CD4-positive, alpha-beta T cell treated with Interleukin-17A for 1 hour (primary cell): ENCODE measurements at regions not wholly inside any gene's neighbourhood (a gene's known extent, or its start where the extent isn't known, plus 50 kb on each side); places are given as distances from the start of the nearest gene placed in this dataset.
"Not testable (repeated sequence)": the region's sequence is repeated elsewhere in the genome, so short reads cannot be mapped to it uniquely, and the experiment has no call there.

ENCODE experiments used
- DNase-seq: peaks from one replicate; pipeline ENCODE4 v3.0.0-alpha.2; 2020

DNA sequence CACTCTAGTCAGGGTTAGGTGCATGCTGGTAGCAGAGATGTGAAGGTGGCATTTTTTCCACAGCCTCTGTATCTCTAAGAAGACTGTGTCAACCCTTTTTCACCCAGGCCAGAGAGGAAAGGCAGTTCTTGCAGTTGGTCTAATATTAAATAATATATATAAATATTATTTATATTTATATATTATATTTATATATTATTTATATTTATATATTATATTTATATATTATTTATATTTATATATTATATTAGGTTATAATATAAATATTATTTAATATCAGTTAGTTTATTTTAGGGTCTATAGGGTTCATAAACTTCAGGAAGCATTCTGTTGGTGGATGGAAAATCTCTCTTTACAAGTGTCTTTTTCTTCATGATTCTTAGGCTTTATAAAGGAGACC lies 218.6 kb upstream of the DMRTA1 start:
- DNase-seq = no peak

DNA sequence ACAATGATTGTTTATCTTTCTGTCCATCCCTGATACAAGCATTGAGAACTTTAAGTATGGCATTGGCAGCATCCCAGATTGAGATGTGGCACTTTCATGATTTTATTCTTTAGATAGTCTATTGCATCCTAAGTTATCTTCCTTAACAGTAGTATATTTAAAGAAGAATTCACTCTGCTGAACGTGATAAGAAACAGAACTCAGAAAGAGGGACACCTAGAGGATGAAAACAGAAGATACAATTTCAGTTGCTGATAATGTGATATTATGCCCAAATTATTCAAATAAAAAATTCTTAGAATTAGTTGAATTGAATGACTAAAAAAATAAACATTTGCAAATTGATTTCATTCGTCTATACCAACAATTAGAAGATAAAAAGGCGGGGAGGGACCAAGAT lies 218.1 kb upstream of the DMRTA1 start:
- no peak for DNase-seq

DNA sequence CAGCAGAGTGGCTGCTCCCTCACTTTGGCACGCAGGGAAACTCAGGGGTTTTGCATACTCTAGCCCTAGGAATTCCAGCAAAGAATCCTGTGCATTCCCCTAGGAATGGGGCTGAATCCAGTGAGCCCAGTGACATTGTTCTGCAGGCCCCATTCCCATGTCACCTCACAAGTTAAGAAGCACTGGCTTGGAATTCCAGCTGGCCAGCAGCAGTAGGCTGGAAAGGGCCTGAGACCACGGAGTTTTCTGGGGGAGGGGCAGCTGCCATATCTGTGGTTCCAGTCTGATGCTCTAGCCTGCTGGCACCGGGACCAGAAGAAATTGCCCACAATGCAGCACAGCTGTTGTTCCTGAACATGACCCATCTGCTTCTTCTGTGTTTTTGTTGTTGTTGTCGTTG lies 217.6 kb upstream of the DMRTA1 start:
- DNase-seq = no peak

GRCh38 chr9:22231309-22231708 lies 215.3 kb upstream of the DMRTA1 start:
- DNase-seq = not testable (repeated sequence)

DNA sequence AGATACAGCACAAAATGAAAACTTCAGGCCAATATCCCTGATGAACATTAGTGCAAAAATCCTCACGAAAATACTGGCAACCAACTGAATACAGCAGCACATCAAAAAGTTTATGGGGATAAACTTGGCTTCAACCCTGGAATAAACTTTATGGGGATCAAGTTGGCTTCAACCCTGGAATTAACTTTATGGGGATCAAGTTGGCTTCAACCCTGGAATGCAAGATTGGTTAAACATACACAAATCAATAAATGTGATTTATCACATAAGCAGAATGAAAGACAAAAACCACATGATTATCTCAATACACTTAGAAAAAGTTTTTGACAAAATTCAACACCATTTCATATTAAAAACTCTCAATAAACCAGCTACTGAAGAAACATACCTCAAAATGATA lies 213.7 kb upstream of the DMRTA1 start:
- no peak for DNase-seq

- DNase-seq = peak; percentile 22
Observed at GRCh38 chr9:22237497-22238363, 208.9 kb upstream of the DMRTA1 start.

GRCh38 chr9:22238809-22239684 lies 207.6 kb upstream of the DMRTA1 start:
- peak; percentile 26 for DNase-seq

DNA sequence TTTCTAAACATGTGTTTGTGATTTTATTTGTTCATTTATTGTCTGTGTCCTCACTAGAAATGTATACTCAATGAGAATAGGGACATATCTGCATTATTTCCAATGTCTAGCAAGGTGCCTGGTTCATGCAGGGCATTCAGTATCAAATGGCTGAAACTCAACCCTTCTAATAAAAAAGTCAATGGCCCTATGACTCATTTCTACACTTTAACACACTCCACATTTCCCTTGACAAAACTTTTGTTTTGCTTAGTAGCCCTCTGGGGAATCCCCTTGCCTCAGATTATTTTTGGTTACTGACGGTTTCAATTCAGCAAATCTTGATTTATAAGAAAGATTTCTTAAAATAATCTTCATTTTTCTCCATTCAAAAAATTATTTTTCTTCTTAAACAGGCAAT lies 206.0 kb upstream of the DMRTA1 start:
- DNase-seq = peak; percentile 32

- no peak for DNase-seq
Observed at GRCh38 chr9:22241024-22241423, 205.6 kb upstream of the DMRTA1 start.

- DNase-seq = no peak
Observed at GRCh38 chr9:22241611-22242010, 205.0 kb upstream of the DMRTA1 start.

DNA sequence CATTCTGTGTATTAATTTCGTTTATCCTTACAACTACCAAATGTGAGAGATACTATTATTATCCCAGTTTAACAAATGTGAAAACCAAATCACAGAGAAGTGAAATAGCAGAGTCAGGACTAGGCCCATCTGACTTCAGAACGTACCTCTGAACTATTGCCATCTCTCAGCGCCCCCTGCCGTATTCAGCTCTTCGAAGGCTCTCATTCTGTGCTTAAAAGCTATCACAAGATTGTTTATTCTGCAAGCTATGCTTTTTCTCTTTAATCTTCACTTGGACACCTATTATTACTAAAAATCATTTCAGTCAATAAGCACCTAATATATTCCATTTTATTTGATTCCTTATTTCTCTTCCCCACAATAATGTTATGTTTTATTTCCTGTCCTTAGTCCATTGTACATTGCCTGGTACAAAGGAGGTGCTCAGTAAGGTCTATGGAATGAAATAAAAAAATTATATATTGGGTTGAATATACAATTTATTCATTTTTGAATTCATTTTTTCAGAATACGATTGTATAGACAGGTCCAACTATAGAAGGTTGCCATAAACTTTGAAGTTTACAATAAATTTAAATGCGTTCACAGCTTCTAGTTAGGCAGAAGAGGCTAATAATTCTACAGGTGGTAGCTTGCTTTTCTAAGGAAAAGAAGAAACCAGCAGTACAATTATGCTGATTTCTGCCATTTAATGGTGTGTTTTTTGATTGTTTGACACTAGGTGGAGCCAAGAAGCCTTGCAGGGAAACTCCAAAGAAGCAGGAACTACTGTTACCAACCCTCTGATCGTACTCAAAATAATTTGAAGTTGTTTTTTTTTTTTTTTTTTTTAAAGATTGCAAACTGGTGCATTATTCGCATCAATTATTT lies 202.2 kb upstream of the DMRTA1 start:
- DNase-seq = peak; percentile 58

DNA sequence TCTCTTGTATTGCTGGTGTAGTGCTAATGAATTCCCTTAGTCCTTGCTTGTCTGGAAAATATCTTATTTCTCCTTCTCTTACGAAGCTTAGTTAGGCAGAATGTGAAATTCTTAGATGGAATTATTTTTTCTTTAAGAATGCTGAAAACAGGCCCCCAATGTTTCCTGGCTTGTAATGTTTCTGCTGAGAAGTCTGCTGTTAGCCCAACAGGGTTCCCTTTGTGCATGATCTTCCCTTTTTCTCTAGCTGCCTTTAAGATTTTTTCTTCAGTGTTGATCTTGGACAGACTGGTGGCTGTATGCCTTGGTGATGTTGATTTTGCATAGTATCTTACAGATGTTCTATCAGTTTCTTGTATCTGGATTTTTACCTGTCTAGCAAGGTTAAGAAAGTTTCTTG lies 191.3 kb upstream of the DMRTA1 start:
- no peak for DNase-seq

- DNase-seq = no peak
Observed at GRCh38 chr9:22256381-22256780, 190.2 kb upstream of the DMRTA1 start.

DNA sequence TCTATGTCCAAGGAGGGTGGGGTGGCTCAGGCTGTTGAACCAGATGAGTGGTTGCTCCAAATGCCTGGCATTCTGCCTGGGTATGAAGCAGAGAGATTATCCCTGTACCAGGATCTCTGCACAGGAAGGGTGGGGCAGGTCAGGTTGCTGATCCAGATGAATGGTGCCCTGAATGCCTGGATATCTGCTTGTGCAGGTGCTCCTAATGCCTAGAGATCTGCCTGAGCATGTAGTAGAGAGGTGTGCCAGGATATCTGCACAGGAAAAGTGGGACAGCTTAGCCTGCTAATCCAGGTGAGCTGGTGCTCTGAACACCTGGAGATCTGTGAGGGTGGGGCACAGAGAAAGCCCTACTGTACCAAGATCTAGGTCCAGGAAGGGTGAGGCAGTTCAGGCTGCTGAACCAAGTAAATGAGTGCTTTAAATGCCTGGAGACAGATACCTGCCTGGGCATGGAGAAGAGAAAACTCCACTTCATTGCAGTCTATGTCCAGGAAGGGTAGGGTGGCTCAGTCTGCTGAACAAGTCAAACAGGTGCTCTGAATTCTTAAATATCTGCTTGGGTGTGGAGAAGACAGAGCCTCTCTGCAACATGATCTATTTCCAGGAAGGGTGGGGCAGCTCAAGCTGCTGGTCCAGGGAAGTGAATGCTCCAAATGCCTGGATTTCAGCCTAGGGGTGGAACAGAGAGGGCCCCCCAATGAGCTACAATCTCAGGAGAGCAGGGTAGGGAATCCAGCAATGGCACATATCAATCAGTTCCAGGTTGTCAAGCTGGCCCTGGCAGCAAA lies 189.4 kb upstream of the DMRTA1 start:
- DNase-seq = no peak

DNA sequence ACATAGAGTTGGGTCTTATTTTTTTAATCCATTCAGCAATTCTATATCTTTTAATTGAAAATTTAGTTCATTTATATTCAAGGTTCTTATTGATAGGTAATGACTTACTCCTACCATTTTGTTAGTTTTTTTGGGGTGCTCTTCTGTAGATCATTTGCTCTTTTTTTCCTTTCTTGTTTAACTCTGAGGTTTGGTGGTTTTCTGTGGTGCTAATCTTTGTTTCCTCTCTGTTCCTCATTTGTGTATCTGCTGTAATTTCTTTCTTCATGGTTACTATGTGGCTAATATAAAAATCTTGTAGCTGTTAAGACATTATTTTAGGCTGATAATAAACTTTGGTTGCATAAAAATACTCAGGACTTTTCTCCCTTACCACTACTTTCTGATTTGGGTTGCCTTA lies 181.6 kb upstream of the DMRTA1 start:
- no peak for DNase-seq

- DNase-seq = no peak
Observed at GRCh38 chr9:22265534-22265933, 181.1 kb upstream of the DMRTA1 start.

DNA sequence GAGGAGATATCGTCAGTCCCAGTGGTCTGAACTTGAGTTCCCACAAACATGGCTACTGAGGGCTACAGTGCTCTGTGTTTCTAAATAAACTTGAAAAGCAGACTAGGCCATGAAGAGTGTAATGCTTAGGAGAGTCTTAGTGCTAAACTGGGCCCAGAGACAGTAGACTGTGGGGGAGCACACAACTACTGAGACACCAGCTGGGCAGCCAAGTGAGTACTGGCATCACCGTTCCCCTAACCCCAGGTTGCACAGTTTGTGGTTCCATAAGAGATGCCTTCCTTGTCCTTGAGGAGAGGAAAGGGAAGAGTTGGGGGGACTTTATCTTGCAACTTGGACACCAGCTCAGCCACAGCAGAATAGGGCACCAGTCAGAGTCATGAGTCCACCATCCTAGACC lies 172.1 kb upstream of the DMRTA1 start:
- no peak for DNase-seq

DNA sequence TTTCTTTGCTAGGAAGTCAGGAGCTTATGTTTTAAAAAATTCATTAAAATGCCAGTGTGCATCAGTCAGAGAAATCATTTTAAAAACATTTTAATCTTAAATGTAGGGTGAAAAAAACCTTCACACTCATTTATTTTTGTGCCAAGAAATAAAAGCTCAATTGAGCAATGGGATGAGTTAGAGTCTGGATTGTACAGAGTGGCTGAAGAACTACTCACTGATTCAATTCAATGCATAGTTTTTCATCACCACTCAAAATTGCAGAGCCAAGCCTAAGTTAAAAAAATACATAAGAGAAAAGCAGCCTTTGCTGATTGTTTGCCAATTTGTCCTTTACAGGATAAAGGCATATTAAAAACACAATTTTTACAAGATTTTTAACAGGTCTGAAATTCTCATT lies 168.2 kb upstream of the DMRTA1 start:
- DNase-seq = no peak

DNA sequence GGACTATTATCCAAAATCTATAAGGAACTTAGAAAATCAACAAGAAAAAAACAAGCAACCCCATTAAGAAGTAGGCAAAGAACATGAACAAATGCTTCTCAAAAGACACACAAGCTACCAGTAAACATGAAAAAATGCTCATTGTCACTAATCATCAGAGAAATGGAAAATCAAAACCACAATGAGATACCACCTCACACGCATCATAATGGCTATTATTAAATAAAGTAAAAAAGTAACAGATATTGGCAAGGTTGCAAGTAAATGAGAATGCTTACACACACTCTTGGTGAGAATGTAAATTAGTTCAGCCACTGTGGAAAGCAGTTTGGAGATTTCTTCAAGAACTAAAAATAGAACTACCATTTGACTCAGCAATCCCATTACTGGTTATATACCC lies 167.0 kb upstream of the DMRTA1 start:
- DNase-seq = no peak

DNA sequence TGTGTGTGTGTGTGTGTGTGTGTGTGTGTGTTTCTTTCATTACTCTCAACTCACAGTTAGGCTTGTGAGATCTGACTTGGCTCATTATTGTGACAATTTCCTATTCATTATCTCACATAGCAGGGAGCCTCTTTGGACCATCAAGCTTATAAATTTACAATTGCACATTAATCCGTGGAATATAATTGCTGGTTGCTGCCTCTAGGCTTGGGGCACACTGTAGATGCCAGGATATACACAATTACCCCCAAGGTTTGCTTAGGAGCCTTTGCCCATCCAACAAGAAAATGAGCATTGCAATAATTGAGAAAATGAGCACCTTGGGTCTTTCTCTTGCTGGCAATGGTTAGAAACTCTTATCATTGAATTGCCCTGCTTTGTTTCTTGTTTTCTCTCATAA lies 161.6 kb upstream of the DMRTA1 start:
- DNase-seq = no peak

- DNase-seq = no peak
Observed at GRCh38 chr9:22286661-22287060, 160.0 kb upstream of the DMRTA1 start.

GRCh38 chr9:22288661-22289060 lies 158.0 kb upstream of the DMRTA1 start:
- no peak for DNase-seq
